Glutamatergic neuron (in vitro differentiated cells): ENCODE measurements at regions not wholly inside any gene's neighbourhood (a gene's known extent, or its start where the extent isn't known, plus 50 kb on each side); places are given as distances from the start of the nearest gene placed in this dataset.

Source experiments
- DNase-seq: peaks from one replicate; pipeline ENCODE4 v3.0.0; 2022
- H3K27ac Mint-ChIP-seq: one replicate; pipeline ENCODE4 v1.8.0; 2020; ENCODE audit warnings: mild to moderate bottlenecking, mixed read lengths, inconsistent platforms; ENCODE audit not compliant: unreplicated experiment
- H3K27me3 Mint-ChIP-seq: one replicate; pipeline ENCODE4 v1.8.0; 2020; ENCODE audit warnings: mild to moderate bottlenecking, moderate library complexity, mixed read lengths, inconsistent platforms; ENCODE audit not compliant: unreplicated experiment
- H3K36me3 Mint-ChIP-seq: one replicate; pipeline ENCODE4 v1.8.0; 2020; ENCODE audit warnings: mild to moderate bottlenecking, mixed read lengths, inconsistent platforms; ENCODE audit not compliant: unreplicated experiment
- H3K4me1 Mint-ChIP-seq: one replicate; pipeline ENCODE4 v1.8.0; 2020; ENCODE audit warnings: mild to moderate bottlenecking, low read depth, mixed read lengths, inconsistent platforms; ENCODE audit not compliant: unreplicated experiment
- H3K4me3 Mint-ChIP-seq: one replicate; pipeline ENCODE4 v1.8.0; 2020; ENCODE audit warnings: mild to moderate bottlenecking, mixed read lengths, inconsistent platforms; ENCODE audit not compliant: unreplicated experiment
- H3K9me3 Mint-ChIP-seq: one replicate; pipeline ENCODE4 v1.8.0; 2020; ENCODE audit warnings: mild to moderate bottlenecking, moderate library complexity, mixed read lengths, inconsistent platforms; ENCODE audit not compliant: unreplicated experiment
- TF ChIP-seq, protein P1 (sequence below): fragments of 200-600 bp; sonication (generic); IDR thresholded peaks from one replicate; pipeline ENCODE4 v1.5.0; 2021; ENCODE audit not compliant: partially characterized antibody, unreplicated experiment

DNA sequence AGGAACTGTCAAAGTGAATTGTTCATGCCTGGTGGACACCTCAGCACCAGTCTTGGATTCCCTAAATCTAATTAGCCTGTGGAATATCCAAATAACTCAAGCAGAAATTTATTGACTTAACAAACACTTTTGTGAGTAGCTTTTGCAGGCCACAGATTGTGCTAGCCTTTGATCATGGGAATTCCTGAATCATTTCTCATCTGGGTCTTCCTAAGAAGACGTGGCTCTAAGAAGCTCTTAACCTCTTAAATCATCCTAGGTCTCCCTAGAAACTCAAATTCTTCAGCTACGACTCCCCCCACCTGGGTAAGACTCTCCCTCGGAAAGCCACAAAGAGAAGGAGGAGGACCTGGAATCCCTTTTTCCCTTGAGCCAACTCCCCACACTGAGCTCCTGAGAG is 53.8 kb upstream of the PSEN2 start:
- H3K36me3 Mint-ChIP-seq: no peaks in the 10 kb centered on the region
- H3K27ac Mint-ChIP-seq: no peak overlapping the region
- H3K27me3 Mint-ChIP-seq: peaks cover 2% of the 10 kb centered on the region
- peaks cover 11% of the 10 kb centered on the region for H3K4me1 Mint-ChIP-seq
- no peak overlapping the region for H3K4me3 Mint-ChIP-seq
- DNase-seq: no peak
- TF ChIP-seq, protein P1, sequence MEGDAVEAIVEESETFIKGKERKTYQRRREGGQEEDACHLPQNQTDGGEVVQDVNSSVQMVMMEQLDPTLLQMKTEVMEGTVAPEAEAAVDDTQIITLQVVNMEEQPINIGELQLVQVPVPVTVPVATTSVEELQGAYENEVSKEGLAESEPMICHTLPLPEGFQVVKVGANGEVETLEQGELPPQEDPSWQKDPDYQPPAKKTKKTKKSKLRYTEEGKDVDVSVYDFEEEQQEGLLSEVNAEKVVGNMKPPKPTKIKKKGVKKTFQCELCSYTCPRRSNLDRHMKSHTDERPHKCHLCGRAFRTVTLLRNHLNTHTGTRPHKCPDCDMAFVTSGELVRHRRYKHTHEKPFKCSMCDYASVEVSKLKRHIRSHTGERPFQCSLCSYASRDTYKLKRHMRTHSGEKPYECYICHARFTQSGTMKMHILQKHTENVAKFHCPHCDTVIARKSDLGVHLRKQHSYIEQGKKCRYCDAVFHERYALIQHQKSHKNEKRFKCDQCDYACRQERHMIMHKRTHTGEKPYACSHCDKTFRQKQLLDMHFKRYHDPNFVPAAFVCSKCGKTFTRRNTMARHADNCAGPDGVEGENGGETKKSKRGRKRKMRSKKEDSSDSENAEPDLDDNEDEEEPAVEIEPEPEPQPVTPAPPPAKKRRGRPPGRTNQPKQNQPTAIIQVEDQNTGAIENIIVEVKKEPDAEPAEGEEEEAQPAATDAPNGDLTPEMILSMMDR: no peak
- peaks cover 2% of the 10 kb centered on the region for H3K9me3 Mint-ChIP-seq

DNA sequence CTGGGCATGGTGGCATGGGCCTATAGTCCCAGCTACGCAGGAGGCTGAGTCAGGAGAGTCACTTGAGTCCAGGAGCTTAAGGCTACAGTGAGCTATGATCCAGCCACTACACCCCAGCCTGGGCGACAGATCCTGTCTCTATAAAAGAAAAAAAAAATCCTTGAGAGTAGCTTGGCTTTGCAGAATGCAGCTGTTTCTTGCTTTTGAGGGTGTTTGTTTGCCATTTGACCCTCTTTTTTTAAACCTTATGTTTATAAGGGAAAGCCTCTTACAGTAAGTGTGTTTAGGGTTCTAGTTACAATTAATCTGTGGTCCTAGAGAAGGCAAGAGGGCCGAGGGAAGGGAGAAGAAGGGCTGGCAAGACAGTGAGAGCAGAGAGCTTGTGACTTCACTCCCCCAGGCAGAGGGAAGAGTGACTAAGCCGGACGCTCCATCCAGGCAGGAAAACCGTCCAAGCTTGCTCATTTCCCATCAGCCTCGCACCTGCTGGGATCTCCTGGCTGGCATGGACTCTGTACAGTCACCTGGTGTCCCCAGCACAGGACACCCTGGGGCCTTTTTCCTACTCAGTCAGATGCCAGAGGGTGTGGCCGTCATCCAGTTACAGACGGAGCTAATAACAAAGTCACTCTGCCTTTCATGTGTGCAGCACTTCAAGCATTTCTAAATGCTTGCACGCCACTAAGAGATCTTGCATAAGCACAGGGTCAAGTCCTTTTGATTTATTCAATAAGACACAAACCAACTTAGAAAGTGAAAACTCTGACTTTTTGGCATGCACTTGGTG is 55.5 kb upstream of the PSEN2 start:
- peaks cover 2% of the 10 kb centered on the region for H3K27me3 Mint-ChIP-seq
- DNase-seq: no peak
- no peak overlapping the region for H3K27ac Mint-ChIP-seq
- TF ChIP-seq, protein P1: no peak
- no peaks in the 10 kb centered on the region for H3K36me3 Mint-ChIP-seq
- H3K9me3 Mint-ChIP-seq: peaks cover 3% of the 10 kb centered on the region
- H3K4me1 Mint-ChIP-seq: peaks cover 4% of the 10 kb centered on the region
- H3K4me3 Mint-ChIP-seq: no peak overlapping the region

DNA sequence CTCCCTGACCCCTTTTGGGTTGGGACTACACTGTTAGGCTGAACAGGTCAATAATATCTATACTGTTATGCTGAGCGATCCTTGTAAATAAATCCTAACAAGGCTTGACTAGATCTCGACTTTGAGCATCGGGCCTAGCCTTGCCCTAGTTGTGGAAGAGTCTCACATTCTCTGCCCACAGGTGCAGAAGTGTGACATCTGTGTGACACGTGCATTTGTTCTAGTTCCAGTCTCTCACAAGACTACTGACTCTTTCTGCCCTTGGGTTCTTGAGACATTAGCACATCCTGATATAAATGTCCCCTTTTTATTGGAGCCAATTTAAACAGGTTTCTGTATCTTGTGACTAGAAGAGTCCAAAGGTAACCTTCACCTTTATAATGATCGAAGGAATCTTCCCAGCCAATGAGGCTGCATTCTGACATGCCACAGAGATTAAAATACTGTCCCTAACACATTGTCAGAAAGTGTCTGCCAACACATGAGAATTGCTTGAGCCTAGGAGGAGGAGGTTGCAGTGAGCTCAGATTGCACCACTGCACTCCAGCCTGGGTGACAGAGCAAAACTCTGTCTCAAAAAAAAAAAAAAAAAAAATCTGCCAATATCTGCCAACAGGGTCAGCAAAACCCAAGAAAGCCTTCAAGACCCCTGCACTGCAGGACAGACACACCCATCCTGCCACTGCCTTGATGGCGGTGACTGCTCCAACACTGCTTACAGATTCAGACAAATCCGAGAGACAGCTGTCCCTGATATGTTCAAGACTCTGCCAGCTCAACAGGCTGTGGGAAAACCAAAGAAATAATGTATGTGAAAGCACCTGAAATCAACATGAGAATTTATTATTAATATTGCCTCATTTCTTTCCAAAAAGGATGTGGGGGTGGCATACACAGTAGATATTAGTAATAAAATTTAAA is 56.5 kb upstream of the PSEN2 start:
- H3K27ac Mint-ChIP-seq: no peak overlapping the region
- H3K9me3 Mint-ChIP-seq: peaks cover 3% of the 10 kb centered on the region
- TF ChIP-seq, protein P1: no peak
- peaks cover 2% of the 10 kb centered on the region for H3K4me1 Mint-ChIP-seq
- no peak overlapping the region for H3K4me3 Mint-ChIP-seq
- H3K27me3 Mint-ChIP-seq: peaks cover 3% of the 10 kb centered on the region
- DNase-seq: no peak
- H3K36me3 Mint-ChIP-seq: peaks cover 5% of the 10 kb centered on the region

DNA sequence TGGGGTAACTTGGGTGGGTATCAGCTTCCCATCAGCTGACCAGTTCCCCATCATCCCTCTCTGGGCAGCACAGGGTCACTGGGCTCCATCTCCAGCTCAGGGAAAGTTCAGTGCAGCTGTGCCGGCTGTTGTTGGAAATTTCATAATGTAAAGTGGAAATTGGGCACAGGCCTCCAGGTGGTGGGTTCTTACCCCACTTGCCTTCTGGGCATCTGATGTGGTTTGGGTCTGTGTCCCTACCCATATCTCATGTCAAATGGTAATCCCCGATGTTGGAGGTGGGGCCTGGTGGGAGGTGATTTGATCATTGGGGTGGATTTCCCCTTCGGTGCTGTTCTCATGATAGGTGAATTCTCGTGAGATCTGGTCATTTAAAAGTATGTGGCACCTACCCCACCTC is 59.7 kb upstream of the PSEN2 start:
- Mint-ChIP-seq H3K27ac (no peak overlapping the region), H3K9me3 (peaks cover 3% of the 10 kb centered on the region), H3K27me3 (peaks cover 5% of the 10 kb centered on the region), H3K4me3 (no peak overlapping the region), H3K36me3 (peaks cover 5% of the 10 kb centered on the region), H3K4me1 (peaks cover 2% of the 10 kb centered on the region)
- no peak for DNase-seq
- TF ChIP-seq, protein P1: no peak
